Small intestine (tissue), 7 donors: ENCODE measurements at regions not wholly inside any gene's neighbourhood (a gene's known extent, or its start where the extent isn't known, plus 50 kb on each side); places are given as distances from the start of the nearest gene placed in this dataset.
A peak's percentile ranks its signal among the peaks of the same experiment; 100 is the strongest.

Experiments
- DNase-seq, 2 donors: peaks; one replicate each; pipeline versions ENCODE4 v3.0.0 to v3.0.0-alpha.2; 2013
- FAIRE-seq: peaks from 2 replicates; lab custom pipeline; 2012; peaks lifted over from hg19 to GRCh38; lab: Jason Lieb, UNC
- H3K27ac ChIP-seq, 3 donors: one replicate each; pipeline ENCODE4 v1.5.1; 2013; ENCODE audit warnings: low read length in 2 of 3, mild to moderate bottlenecking in 2 of 3, control low read depth in 1 of 3, inconsistent platforms in 1 of 3, low read depth in 1 of 3, moderate library complexity in 1 of 3
- H3K27me3 ChIP-seq, 3 donors: one replicate each; pipeline ENCODE4 v1.6.1; 2013; ENCODE audit warnings: low read length in 3 of 3, inconsistent platforms in 1 of 3; ENCODE audit not compliant: control insufficient read depth in 3 of 3, insufficient read depth in 3 of 3
- H3K36me3 ChIP-seq, 3 donors: one replicate each; pipeline ENCODE4 v1.6.1; 2013; ENCODE audit warnings: low read length in 3 of 3, inconsistent platforms in 1 of 3, low read depth in 1 of 3, mild to moderate bottlenecking in 1 of 3, moderate library complexity in 1 of 3; ENCODE audit not compliant: control insufficient read depth in 3 of 3, insufficient read depth in 2 of 3
- H3K4me1 ChIP-seq, 3 donors: one replicate each; pipeline ENCODE4 v1.6.1; 2013; ENCODE audit warnings: low read length in 2 of 3, inconsistent platforms in 1 of 3, low read depth in 1 of 3, mild to moderate bottlenecking in 1 of 3, moderate library complexity in 1 of 3; ENCODE audit not compliant: control insufficient read depth in 3 of 3, insufficient read depth in 2 of 3
- H3K4me3 ChIP-seq, 3 donors: one replicate each; pipeline ENCODE4 v1.5.1; 2013; ENCODE audit warnings: low read length in 3 of 3, control low read depth in 1 of 3, inconsistent platforms in 1 of 3, low read depth in 1 of 3, mild to moderate bottlenecking in 1 of 3, moderate library complexity in 1 of 3
- H3K9me3 ChIP-seq, 2 donors: one replicate each; pipeline ENCODE4 v1.6.1; 2013; ENCODE audit warnings: low read depth in 1 of 2, low read length in 1 of 2; ENCODE audit not compliant: control insufficient read depth in 2 of 2, insufficient read depth in 1 of 2
- WGBS, 3 donors: extraction: QIAGEN DNeasy Blood & Tissue Kit; methylation state at CpG; one replicate each; pipeline ENCODE4 v1.1.7; 2013; 5-methylcytosine and 5-hydroxymethylcytosine counted together
- donor health status: healthy with polysubstance abuse.
- donor health status: control.
- donor health status: control.
- donor health status: Bipolar disorder and iron deficiency.
- donor health status: healthy.

GRCh38 chr2:200048421-200048820, 93.0 kb downstream of the MAIP1 start:
- peaks cover 0 to 8% (median 3%) of the 10 kb centered on the region in 3 donors for H3K4me1 ChIP-seq
- 85 to 92% (median 88%) methylated on average over 5 of the region's 5 CpGs for WGBS, 3 donors
- no peak overlapping the region for H3K4me3 ChIP-seq
- H3K27me3 ChIP-seq, result no peaks in the 10 kb centered on the region
- H3K27ac ChIP-seq, result no peak overlapping the region
- no peak for FAIRE-seq
- peaks cover 0 to 14% of the 10 kb centered on the region in 2 donors for H3K9me3 ChIP-seq
- H3K36me3 ChIP-seq, result no peaks in the 10 kb centered on the region
- DNase-seq, result no peak

- peaks cover 0 to 8% (median 3%) of the 10 kb centered on the region in 3 donors for H3K4me1 ChIP-seq
- H3K27me3 ChIP-seq, result no peaks in the 10 kb centered on the region
- H3K4me3 ChIP-seq, result no peak overlapping the region
- FAIRE-seq (no peak), DNase-seq (no peak)
- no peak overlapping the region for H3K27ac ChIP-seq
- H3K9me3 ChIP-seq, result peaks cover 0 to 14% of the 10 kb centered on the region in 2 donors
- 82 to 89% (median 85%) methylated on average over 3 of the region's 3 CpGs for WGBS, 3 donors
- H3K36me3 ChIP-seq, result no peaks in the 10 kb centered on the region
Measured at GRCh38 chr2:200049086-200049485, 93.7 kb downstream of the MAIP1 start.

- DNase-seq (peak; percentile 48 to 57), FAIRE-seq (no peak)
- Histone ChIP-seq H3K4me3 (no peak overlapping the region), H3K27me3 (no peaks in the 10 kb centered on the region), H3K27ac (peak overlapping the region in 1 of 3 donors; percentile 29), H3K9me3 (peaks cover 0 to under 1% of the 10 kb centered on the region in 2 donors), H3K4me1 (peaks cover 0 to 8% (median 3%) of the 10 kb centered on the region in 3 donors), H3K36me3 (no peaks in the 10 kb centered on the region)
- WGBS, 3 donors, result 17 to 53% (median 37%) methylated on average over 5 of the region's 5 CpGs
Measured at GRCh38 chr2:200050921-200051610, 95.7 kb downstream of the MAIP1 start.

- WGBS, 3 donors, result 25 to 44% (median 39%) methylated on average over 2 of the region's 2 CpGs
- Histone ChIP-seq H3K27ac (peak overlapping the region in 1 of 3 donors; percentile 29), H3K9me3 (peaks cover 0 to 5% of the 10 kb centered on the region in 2 donors), H3K4me3 (no peak overlapping the region), H3K4me1 (peaks cover 0 to 8% (median 3%) of the 10 kb centered on the region in 3 donors), H3K27me3 (no peaks in the 10 kb centered on the region), H3K36me3 (no peaks in the 10 kb centered on the region)
- FAIRE-seq, result no peak
- DNase-seq, result no peak
Measured at GRCh38 chr2:200051611-200051945, 96.2 kb downstream of the MAIP1 start.

DNA sequence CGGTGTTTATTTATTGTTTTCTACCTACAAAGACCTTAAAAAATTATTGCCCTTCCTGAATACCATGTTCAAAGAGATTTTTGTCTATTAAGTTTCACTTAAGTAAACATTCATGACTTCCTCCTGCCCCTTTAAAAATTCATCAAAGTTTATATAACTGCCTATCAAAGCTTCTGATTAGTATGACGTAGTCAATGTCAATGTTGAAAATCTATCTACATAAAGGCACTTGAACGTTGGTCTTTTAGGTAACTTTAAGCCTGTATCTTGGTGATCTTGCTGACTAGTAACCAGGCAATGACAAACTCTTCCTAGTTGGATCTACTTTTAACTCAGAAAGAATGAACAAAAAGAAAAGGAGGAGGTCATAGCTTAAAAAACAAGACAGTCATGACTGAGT, 97.2 kb downstream of the MAIP1 start:
- Histone ChIP-seq H3K27ac (no peak overlapping the region), H3K4me3 (no peak overlapping the region), H3K4me1 (peaks cover 0 to 8% (median 3%) of the 10 kb centered on the region in 3 donors), H3K36me3 (no peaks in the 10 kb centered on the region), H3K9me3 (peaks cover 0 to 5% of the 10 kb centered on the region in 2 donors), H3K27me3 (no peaks in the 10 kb centered on the region)
- FAIRE-seq (no peak), DNase-seq (no peak)
- 29 to 60% (median 42%) methylated on average over 3 of the region's 3 CpGs for WGBS, 3 donors

DNA sequence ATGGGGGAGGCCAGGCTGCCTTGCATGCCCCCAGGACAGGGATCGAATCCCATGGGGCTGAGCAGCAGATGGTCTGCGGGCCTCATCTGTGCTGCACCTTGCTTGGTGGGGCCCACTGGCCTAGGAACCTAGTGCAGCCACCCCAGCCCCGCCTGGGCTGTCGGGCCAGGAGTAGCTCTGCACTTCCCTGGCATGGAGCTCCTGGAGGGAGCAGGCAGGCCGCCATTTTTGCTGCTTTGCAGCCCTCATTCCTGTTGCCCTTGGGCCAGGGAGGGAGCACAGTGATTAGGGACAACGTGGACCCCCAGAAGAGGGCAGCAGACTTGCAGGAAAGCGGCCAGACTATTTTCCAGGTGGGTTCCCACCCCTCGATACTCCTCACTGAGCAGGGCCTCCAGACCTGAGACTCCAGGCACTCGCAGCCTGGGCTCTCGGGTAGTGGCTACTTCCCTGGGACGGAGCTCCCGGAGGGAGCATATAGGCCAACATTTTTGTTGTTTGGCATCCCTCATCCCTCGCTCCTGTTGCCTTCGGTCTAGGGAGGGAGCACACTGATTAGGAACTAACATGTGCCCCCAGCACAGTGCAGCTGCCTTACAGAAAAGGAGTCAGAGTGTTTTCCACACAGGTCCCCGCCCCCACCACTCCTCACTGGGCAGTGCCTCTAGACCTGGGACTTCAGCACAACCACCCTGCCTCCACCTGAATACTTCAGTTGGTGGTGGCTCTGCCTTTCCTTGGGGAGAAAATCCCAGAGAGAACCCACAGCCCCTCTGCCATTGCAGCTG, 99.5 kb downstream of the MAIP1 start:
- no peak for DNase-seq
- H3K27ac ChIP-seq, result no peak overlapping the region
- H3K4me3 ChIP-seq, result no peak overlapping the region
- no peak for FAIRE-seq
- H3K4me1 ChIP-seq, result peaks cover 0 to 8% (median 3%) of the 10 kb centered on the region in 3 donors
- H3K9me3 ChIP-seq, result peaks cover 0 to 5% of the 10 kb centered on the region in 2 donors
- H3K36me3 ChIP-seq, result no peaks in the 10 kb centered on the region
- 90 to 93% (median 91%) methylated on average over 15 of the region's 15 CpGs for WGBS, 3 donors
- H3K27me3 ChIP-seq, result no peaks in the 10 kb centered on the region

- Histone ChIP-seq H3K27ac (no peak overlapping the region), H3K4me3 (no peak overlapping the region), H3K4me1 (peaks cover 0 to 3% (median 0%) of the 10 kb centered on the region in 3 donors), H3K36me3 (no peaks in the 10 kb centered on the region), H3K27me3 (no peaks in the 10 kb centered on the region), H3K9me3 (peaks cover 0 to 5% of the 10 kb centered on the region in 2 donors)
- FAIRE-seq (no peak), DNase-seq (no peak)
- 57 to 91% (median 78%) methylated on average over 3 of the region's 3 CpGs for WGBS, 3 donors
Measured at GRCh38 chr2:200056105-200056504, 100.7 kb downstream of the MAIP1 start.

DNA sequence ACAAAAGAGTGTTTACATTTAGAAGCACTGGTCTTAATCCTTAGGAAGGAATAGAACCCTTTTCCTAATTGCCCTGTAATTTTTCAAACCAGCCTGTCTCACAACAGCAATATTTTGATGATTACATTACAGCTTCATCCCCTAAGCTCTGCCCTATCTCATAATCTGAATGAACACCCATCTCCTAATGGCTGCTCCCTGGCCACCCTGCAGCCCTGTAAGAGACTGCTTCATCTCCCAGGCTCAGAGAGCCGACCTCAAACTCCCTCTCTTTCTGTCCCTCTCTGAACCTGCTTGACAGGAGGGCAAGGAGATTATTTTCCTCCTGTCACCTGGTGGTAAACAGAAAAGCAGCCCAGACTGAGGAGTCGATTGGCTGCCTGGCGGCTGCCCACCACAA, 107.8 kb downstream of the MAIP1 start:
- H3K4me3 ChIP-seq, result no peak overlapping the region
- H3K9me3 ChIP-seq, result no peaks in the 10 kb centered on the region
- WGBS, 3 donors, result 67 to 79% (median 70%) methylated on average over 3 of the region's 3 CpGs
- FAIRE-seq (no peak), DNase-seq (no peak)
- no peak overlapping the region for H3K27ac ChIP-seq
- no peaks in the 10 kb centered on the region for H3K36me3 ChIP-seq
- no peaks in the 10 kb centered on the region for H3K27me3 ChIP-seq
- H3K4me1 ChIP-seq, result no peaks in the 10 kb centered on the region
